ENCODE measurements at regions not wholly inside any gene's neighbourhood (a gene's known extent, or its start where the extent isn't known, plus 50 kb on each side); places are given as distances from the start of the nearest gene placed in this dataset.
"Not testable (repeated sequence)": the region's sequence is repeated elsewhere in the genome, so short reads cannot be mapped to it uniquely, and the experiment has no call there.

- intact Hi-C loops (cut with micrococcal nuclease) = no loop called here
Measured at GRCh38 chr7:3135626-3136025, 92.0 kb upstream of the CARD11 start.

GRCh38 chr7:3138206-3138605, 94.5 kb upstream of the CARD11 start:
- intact Hi-C loops (cut with micrococcal nuclease) = no loop called here

DNA sequence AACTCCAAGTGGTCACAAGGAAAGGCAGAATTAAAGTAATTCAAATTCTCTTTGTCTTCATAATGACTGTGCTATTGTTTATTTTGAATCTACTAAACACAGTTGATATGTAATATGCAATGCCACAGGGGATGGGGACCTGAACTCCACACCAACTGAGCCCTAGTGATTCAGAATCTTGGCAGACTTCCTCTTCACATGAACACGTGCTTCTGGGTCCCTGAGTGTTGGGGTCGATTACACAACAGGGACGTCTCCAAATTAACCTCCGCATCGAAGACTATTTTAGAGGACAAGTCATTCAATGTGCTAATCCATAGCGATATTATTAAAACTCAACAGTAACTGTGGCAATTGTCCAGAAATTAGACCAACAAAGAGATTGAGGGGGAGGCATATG, 95.3 kb upstream of the CARD11 start:
- intact Hi-C loops (cut with micrococcal nuclease) = no loop called here

- intact Hi-C loops (cut with micrococcal nuclease) = no loop called here
Measured at GRCh38 chr7:3140834-3141233, 97.2 kb upstream of the CARD11 start.

- intact Hi-C loops (cut with micrococcal nuclease) = no loop called here
Measured at GRCh38 chr7:3141326-3141725, 97.7 kb upstream of the CARD11 start.

DNA sequence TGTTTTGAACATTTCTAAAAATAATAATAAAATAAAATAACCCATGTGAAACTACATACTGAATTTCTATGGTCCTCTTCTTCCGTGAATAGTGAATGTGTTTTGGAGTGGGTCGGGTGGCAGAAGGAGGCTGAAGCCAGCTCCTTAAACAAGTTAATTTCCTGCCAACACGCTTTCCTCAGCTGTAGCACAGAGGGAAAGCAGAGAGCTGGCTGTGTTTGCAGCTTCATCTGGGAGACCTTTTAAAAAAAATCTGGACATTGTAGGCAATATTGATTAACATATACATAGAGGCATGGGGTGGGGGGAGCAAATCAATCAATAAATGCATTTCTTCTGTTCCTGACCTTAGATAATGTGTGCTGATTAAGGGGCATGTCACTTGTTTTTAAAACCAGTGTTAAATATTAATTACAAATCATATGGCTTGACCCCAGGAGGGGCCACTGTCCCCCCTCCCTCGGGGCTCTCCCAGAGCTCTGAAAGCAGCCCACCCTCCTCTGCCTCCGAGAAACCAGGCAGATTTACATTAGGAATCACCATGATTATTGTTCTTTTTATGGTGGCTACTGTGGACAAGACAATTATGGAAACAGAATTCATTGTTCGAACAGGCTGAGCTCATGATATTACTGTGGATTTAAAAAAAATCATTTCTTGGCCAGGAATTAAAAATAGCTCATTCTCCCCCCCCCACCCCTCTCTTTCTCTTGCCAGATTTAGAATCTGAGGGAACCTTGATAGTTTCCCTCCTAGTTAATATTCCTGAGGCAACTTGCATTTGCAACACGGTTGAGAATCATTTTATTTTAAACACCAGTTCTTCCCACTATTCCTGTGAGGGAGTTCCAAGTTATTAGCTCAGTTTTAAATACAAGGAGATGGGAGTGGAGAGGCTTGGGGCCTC, 100.5 kb upstream of the CARD11 start:
- intact Hi-C loops (cut with micrococcal nuclease) = no loop called here

DNA sequence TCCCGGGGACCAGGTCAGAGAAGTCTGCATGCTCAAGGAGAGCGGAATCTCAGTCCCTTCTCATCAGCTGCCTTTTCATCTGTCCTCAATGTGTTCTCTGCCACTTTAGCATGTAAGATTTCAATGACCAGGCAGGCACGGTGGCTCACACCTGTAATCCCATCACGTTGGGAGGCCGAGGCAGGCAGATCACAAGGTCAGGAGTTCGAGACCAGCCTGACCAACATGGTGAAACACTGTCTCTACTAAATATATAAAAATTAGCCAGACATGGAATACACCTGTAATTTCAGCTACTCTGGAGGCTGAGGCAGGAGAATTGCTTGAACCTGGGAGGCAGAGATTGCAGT, 101.1 kb upstream of the CARD11 start:
- intact Hi-C loops (cut with micrococcal nuclease) = not testable (repeated sequence)

DNA sequence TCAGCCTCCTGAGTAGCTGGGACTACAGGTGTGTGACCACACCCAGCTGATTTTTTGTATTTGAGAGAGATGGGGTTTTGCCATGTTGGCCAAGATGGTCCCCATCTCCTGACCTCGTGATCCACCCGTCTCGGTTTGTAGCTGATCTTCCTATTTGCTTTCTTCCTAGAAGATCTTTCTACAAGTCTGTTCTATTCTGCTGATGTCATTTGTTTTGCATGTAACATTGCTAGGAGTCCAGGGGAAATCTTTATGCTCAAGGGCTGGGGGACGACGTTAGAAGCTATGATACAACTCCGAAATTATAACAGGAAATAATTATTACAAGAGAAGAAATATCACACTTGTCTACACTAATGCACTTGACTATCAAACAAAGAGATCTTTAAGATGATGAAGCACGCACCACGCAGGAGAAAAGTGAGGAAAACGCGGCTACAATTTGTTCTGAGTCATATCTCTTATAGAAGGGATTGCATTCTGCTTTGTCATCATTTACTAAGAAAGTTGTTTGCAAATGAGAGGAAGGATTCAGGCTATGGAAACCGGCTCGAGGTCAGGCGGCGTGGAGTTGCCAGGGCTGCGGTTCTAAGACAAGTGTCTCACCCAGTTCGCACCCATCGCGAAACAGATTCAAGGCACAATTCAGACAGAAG, 103.0 kb upstream of the CARD11 start:
- intact Hi-C loops (cut with micrococcal nuclease) = no loop called here

DNA sequence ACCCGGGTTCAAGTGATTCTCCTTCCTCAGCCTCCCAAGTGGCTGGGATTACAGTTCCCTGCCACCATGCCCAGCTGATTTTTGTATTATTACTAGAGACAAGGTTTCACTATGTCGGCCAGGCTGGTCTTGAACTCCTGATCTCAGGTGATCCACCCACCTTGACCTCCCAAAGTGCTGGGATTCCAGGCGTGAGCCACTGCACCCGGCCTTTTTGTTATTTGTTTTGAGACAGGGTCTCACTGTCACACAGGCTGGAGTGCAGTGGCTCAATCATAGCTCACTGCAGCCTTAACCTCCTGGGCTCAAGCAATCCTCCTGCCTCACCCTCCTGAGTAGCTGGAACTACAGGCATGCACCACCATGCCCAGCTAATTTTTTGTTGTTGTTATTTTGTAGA, 104.8 kb upstream of the CARD11 start:
- intact Hi-C loops (cut with micrococcal nuclease) = not testable (repeated sequence)

DNA sequence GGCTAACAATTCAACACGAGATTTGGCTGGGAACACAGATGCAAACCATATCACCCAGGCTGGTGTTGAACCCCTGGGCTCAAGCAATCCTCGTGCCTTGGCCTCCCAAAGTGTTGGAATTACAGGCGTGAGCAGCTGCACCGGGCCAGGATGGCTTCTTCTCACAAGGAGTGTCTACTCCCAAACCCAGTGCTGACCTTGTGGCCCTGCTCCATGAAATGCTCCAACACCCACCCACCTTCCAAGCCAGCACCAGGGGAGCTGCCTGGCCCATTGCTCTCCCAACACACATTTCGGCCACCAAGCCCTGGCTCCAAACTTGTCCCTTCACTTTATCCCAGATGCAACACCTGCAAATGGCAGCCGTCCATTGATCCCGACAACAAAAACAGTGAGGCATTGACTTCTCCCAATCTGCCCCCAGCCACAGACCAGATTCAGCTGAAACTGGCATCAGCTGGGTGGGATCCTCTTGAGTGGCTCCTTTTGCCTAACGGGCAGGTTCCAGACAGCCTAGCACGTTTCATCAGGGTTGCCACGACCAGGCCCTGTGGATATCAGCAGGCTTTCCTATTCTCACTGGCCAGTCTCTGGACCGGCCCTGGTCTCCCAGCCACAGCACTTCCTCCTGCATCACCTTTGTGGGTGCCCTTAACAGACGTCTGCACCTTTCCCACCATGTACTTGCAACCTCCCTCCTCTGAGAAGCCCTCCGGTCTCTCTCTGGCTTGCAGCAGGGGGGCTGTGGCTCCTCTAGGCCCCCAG, 105.7 kb upstream of the CARD11 start:
- intact Hi-C loops (cut with micrococcal nuclease) = no loop called here

DNA sequence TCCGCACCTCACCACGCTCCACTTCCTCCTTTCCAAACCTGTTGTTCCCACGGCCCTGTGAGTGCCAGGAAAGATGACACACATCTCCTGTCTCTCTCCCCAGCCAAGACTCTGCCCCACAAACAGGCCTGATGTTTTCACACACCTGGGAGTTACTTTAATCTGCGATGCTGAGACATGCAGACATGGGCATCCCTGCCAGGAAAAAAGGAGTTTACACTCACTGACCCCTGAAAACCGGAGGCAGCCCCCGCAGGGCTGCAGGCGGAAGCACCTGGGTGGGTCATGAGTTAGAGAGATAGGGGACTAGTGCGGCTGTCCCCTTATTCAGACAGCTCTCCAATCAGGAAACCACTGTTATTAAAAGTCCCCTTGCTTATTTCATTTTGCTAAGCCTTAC, 106.4 kb upstream of the CARD11 start:
- intact Hi-C loops (cut with micrococcal nuclease) = loop anchor here (10.0 kb wide), 1 partner anchor 195 kb away; no protein-coding TSS in a partner anchor

GRCh38 chr7:3151784-3152183, 108.1 kb upstream of the CARD11 start:
- intact Hi-C loops (cut with micrococcal nuclease) = loop anchor here (10.0 kb wide), 1 partner anchor 197 kb away; no protein-coding TSS in a partner anchor

DNA sequence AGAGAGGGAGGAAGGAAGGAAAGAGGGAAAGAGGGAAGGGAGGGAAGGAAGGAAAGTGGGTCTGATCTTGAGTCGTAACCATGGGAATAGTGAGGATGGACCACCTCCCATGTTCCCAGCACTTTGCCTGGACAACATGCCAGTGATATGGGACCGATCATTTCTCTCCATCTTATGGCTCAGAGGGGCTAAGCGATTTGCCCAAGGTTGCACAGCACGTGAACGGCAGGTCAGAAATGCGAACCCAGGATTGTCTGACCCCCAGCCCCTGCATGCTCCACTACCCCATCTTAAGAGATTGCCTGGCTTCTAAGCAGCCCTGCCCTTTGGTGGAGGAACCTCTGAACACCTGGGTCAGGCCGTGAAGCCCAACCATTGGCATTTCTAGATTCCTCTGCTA, 109.0 kb upstream of the CARD11 start:
- intact Hi-C loops (cut with micrococcal nuclease) = loop anchor here (10.0 kb wide), 1 partner anchor 198 kb away; no protein-coding TSS in a partner anchor

DNA sequence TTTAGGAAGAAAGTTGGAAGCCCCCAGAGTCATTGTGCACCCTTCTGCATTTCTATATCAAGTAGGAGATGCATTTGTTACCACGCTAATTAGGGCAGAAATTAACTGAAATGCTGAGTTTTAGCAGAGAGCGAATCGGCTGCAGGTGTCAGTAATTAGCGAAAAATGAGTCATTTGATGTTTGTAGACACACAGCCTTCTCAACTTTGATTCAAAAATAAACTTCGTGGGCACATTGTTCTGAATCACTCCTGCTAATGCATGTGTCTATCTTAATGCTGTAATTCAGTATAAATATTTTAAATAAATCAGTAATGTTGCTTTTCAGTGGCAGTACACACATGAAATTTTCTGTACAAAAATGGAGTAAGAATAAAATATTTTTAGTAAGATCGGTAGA, 109.5 kb upstream of the CARD11 start:
- intact Hi-C loops (cut with micrococcal nuclease) = loop anchor here (10.0 kb wide), 1 partner anchor 198 kb away; no protein-coding TSS in a partner anchor

DNA sequence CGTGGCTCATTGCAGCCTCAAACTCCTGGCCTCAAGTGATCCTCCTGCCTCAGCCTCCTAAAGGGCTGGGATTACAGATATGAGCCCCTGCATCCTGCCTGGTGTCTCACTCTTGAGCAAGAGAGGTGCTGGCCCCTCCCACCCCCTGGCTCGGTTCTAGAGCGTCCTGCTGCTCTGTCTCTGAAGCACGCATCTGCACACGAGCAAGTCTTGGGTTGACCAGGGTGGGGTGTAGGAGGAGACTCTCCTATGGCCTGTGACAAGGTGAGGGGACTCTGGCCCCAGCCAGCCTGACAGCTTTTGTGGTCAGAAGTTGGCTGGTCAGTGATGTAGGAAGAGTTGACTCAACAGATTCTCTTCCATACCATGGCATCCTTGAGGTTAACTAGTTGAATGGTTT, 110.7 kb upstream of the CARD11 start:
- intact Hi-C loops (cut with micrococcal nuclease) = loop anchor here (10.0 kb wide), 1 partner anchor 200 kb away; no protein-coding TSS in a partner anchor

- intact Hi-C loops (cut with micrococcal nuclease) = loop anchor here (1.0 to 10.0 kb wide), 5 partner anchors 90 to 290 kb away; partner anchors contain the start of gene CARD11
Measured at GRCh38 chr7:3154881-3155494, 111.3 kb upstream of the CARD11 start.

GRCh38 chr7:3156508-3156907, 112.8 kb upstream of the CARD11 start:
- intact Hi-C loops (cut with micrococcal nuclease) = loop anchor here (10.0 kb wide), 1 partner anchor 202 kb away; no protein-coding TSS in a partner anchor

DNA sequence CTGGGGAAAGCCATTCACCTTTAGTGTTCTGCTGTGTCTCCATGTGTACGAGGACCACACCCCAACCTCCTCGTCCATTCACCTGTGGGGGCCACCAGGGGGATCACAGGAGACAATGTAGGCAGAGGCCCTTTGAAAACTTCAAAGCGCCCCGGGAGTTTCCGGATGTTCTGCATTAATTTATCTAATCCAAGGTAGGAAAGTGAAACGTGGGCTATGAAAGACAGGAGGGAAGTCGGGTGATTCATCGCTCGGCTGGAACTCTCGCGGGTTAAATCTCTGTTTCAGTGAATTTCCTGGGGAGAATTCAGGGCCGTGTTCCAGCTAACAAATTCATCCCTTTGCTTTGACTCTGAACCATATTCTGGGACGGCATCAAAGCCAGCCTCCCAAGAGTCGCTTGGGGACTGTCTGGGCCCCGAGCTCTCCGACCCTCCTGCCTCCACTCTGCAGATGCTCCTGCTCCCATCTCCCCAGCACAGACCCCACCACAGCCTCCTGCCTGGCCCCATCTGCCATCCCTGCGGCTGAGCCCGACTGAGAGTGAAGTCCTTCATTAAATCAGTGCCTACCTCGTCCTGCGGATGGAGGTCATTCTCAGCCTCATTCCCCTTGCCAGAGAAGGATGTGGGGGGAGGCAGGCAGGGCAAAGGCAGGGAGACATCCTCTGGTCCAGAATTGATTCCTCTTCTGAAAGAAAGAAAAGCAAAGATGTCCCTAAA, 114.1 kb upstream of the CARD11 start:
- intact Hi-C loops (cut with micrococcal nuclease) = loop anchor here (10.0 kb wide), 1 partner anchor 203 kb away; no protein-coding TSS in a partner anchor

DNA sequence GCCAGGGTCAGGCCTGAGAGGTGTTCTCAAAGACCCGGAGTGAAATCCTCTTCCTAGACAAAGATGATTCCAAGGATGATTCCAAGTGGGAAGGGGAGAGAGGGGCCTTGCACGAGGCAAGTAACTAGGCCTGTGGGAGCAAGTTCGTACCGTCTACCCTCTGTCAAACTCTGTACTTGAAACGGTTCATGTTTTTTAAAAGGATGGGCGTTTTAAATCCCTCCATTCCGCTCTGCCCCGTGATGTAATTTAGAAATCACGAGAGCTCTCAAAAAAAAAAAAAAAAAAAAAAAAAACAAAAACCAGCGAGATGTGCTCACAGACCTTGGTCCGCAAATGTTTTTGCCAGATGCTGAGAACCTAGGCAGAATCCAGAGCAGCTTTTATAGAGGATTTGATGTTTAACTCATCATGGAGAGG, 114.7 kb upstream of the CARD11 start:
- intact Hi-C loops (cut with micrococcal nuclease) = loop anchor here (10.0 kb wide), 1 partner anchor 204 kb away; no protein-coding TSS in a partner anchor

- intact Hi-C loops (cut with micrococcal nuclease) = loop anchor here (10.0 kb wide), 1 partner anchor 204 kb away; no protein-coding TSS in a partner anchor
Measured at GRCh38 chr7:3159039-3159438, 115.4 kb upstream of the CARD11 start.

Measured in T-helper 2 cell treated with Interferon-gamma antibody and Interleukin-4, amounts not matched to agents 100 ng/mL and 5 ng/mL, for 36 hours (primary cell).